GM12872 (cell line): ENCODE measurements at regions not wholly inside any gene's neighbourhood (a gene's known extent, or its start where the extent isn't known, plus 50 kb on each side); places are given as distances from the start of the nearest gene placed in this dataset.

ENCODE experiments used
- CTCF ChIP-seq: IDR thresholded peaks from 3 replicates; pipeline ENCODE4 v1.5.1; 2011; ENCODE audit warnings: low read depth, mild to moderate bottlenecking, low read length, moderate library complexity; ENCODE audit not compliant: insufficient read depth

DNA sequence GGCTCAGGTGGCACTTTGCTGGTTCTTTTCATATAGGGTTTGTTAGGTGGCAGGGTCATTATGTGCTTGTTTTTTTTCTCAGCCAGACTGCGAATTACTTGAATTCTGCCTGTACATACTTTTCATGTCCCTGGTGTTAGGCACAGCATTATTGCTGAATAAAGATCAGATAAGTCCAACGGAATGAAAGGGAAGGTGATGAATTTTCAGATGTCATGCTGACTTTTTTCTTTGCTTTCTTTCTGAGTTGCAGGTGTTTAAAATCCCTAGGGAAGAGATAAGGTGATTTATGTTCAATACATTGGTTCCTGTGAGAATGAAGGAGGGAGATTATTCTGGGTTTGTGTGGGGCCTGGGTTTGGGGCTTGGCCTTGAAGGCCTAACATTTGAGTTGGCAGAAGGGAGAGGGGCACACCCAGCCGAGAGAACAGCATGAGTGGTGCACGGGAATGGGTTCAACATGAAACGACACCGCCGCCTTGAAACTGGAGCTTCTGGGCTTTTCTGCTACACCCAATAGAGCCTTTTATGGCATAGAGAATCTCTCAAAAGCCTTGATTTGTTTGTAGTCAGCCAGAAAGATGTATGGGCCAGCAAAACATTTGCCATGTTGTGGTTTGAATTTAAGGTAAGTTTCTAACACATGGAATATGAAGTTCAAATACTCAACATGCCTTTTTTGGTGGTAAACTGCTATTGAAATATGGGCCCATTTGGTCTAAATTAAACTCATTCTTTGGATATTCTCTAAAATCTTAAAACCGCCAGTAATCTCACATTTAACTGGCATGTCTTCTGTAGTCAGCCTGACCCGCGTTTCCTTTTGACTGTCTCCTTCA lies 477.0 kb downstream of the PCNX1 start:
- no peak for TF ChIP-seq CTCF

DNA sequence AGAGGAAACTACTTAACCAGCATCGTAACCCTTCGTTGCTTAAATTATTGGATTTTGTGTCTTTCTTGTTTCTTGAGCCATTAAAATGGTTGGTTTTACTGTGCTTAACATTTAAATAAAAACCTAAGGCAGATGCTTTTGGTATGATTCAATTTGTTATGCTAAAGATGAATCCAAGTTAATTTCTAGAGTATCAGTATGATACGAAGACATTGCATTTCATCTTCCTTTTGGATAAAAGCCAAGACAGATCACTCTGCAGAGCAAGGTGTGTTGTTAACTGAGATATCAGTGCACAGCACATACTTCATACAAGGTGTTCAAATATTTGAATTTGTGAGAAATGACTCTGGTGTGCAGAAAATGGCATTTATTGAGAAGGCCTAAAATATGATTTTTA lies 480.5 kb downstream of the PCNX1 start:
- no peak for TF ChIP-seq CTCF

GRCh38 chr14:71388336-71388735 lies 481.1 kb downstream of the PCNX1 start:
- no peak for TF ChIP-seq CTCF

GRCh38 chr14:71388862-71389261 lies 481.6 kb downstream of the PCNX1 start:
- TF ChIP-seq CTCF = no peak

- TF ChIP-seq CTCF = no peak
Observed at GRCh38 chr14:71394386-71394785, 487.1 kb downstream of the PCNX1 start.

DNA sequence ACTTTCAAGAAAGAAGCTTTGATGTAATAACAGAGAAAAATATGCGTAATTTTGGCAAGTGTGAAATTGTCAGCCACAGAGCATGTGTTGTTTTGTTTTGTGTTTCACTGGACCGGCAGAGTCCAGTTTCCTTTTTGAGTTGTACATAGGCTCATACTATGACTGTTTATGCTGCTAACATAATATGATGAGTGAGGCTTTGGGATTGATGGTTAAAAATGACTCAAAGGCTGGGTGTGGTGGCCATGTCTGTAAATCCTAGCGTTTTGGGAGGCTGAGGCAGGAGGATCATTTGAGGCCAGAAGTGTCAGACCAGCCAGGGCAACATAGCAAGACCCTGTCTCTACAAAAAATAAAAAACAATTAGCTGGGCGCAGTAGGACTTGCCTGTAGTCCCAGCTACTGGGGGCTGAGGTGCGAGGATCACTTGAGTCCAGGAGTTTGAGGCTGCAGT lies 487.9 kb downstream of the PCNX1 start:
- TF ChIP-seq CTCF = no peak

DNA sequence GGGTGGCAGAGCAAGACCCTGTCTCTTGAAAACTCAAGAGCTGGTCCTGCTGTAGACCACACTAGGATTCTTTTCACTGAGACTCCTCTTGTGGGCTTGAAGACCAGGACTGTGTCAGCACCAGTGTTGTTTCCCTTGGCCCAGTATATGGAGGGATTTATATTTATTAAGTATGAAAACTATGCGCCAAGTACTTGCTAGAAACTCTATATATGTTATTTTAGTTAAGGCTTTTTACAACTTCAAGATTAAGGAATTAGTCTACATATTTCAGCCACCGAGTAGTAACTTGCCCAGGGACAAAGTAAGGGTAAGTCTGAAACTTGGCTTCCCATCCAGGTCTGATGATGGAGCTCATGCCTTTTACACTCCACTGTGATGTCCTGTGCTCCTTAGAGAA lies 488.4 kb downstream of the PCNX1 start:
- no peak for TF ChIP-seq CTCF
